AG10803 (cell line): ENCODE measurements at regions not wholly inside any gene's neighbourhood (a gene's known extent, or its start where the extent isn't known, plus 50 kb on each side); places are given as distances from the start of the nearest gene placed in this dataset.
"Not testable (repeated sequence)": the region's sequence is repeated elsewhere in the genome, so short reads cannot be mapped to it uniquely, and the experiment has no call there.

Source experiments
- DNase-seq: peaks from one replicate; pipeline ENCODE4 v3.0.0; 2010; ENCODE audit warnings: low read depth
- H3K4me3 ChIP-seq: 2 replicates; pipeline ENCODE4 v1.5.1; 2011; ENCODE audit warnings: mild to moderate bottlenecking, low read length, control low read depth
- CTCF ChIP-seq: conservative IDR thresholded peaks from 2 replicates; pipeline ENCODE4 v1.5.1; 2011; ENCODE audit warnings: mild to moderate bottlenecking, low read length, control low read depth, inconsistent platforms

GRCh38 chr4:13922459-13922858 lies 294.9 kb upstream of the BOD1L1 start:
- TF ChIP-seq CTCF: no peak
- DNase-seq: no peak
- H3K4me3 ChIP-seq: no peak overlapping the region

- no peak for TF ChIP-seq CTCF
- no peak overlapping the region for H3K4me3 ChIP-seq
- no peak for DNase-seq
Measured at GRCh38 chr4:13922873-13923645, 295.5 kb upstream of the BOD1L1 start.

GRCh38 chr4:13924900-13925299 lies 297.4 kb upstream of the BOD1L1 start:
- H3K4me3 ChIP-seq, DNase-seq: not testable (repeated sequence)

GRCh38 chr4:13928214-13928613 lies 300.7 kb upstream of the BOD1L1 start:
- DNase-seq: no peak
- H3K4me3 ChIP-seq: no peak overlapping the region
- TF ChIP-seq CTCF: no peak

- H3K4me3 ChIP-seq: no peak overlapping the region
- no peak for DNase-seq
- no peak for TF ChIP-seq CTCF
Measured at GRCh38 chr4:13930155-13930554, 302.6 kb upstream of the BOD1L1 start.

- peak; percentile 29 for TF ChIP-seq CTCF
- DNase-seq: peak; percentile 61
Measured at GRCh38 chr4:13933191-13933590, 305.7 kb upstream of the BOD1L1 start.

GRCh38 chr4:13938299-13938698 lies 310.8 kb upstream of the BOD1L1 start:
- TF ChIP-seq CTCF: no peak
- no peak for DNase-seq
- no peak overlapping the region for H3K4me3 ChIP-seq

More at GRCh38 chr4:13933191-13933590, 305.7 kb upstream of the BOD1L1 start:
- H3K4me3 ChIP-seq: no peak overlapping the region
